Endodermal cell (in vitro differentiated cells): ENCODE measurements at regions not wholly inside any gene's neighbourhood (a gene's known extent, or its start where the extent isn't known, plus 50 kb on each side); places are given as distances from the start of the nearest gene placed in this dataset.

ENCODE experiments used
- DNase-seq: peaks from one replicate; pipeline ENCODE4 v3.0.0-alpha.2; 2017
- H3K27ac ChIP-seq: 2 replicates; pipeline ENCODE4 v1.5.1; 2013; ENCODE audit warnings: mild to moderate bottlenecking, low read depth, low read length, moderate library complexity
- H3K27me3 ChIP-seq: 2 replicates; pipeline ENCODE4 v1.6.1; 2013; ENCODE audit warnings: mild to moderate bottlenecking, low read length, moderate library complexity; ENCODE audit not compliant: insufficient read depth, control insufficient read depth, poor library complexity, severe bottlenecking
- H3K36me3 ChIP-seq: 2 replicates; pipeline ENCODE4 v1.7.0; 2013; ENCODE audit warnings: mild to moderate bottlenecking, low read length, moderate library complexity; ENCODE audit not compliant: control insufficient read depth, insufficient read depth
- H3K4me1 ChIP-seq: one replicate; pipeline ENCODE4 v1.7.0; 2013; ENCODE audit warnings: low read length; ENCODE audit not compliant: control insufficient read depth, insufficient read depth
- H3K4me3 ChIP-seq: 2 replicates; pipeline ENCODE4 v1.5.1; 2013; ENCODE audit warnings: mild to moderate bottlenecking, low read length, moderate library complexity
- H3K9ac ChIP-seq: 2 replicates; pipeline ENCODE4 v1.6.1; 2013; ENCODE audit warnings: mild to moderate bottlenecking, low read length, moderate library complexity; ENCODE audit not compliant: poor library complexity, severe bottlenecking; ENCODE audit errors: extremely low read depth
- H3K9me3 ChIP-seq: 2 replicates; pipeline ENCODE4 v1.6.1; 2013; ENCODE audit warnings: mild to moderate bottlenecking, low read length, moderate library complexity; ENCODE audit not compliant: control insufficient read depth
- H3K27ac Mint-ChIP-seq: 2 replicates; pipeline ENCODE4 v1.8.0; 2020; ENCODE audit warnings: mixed read lengths
- H3K27me3 Mint-ChIP-seq: 2 replicates; pipeline ENCODE4 v1.8.0; 2021; ENCODE audit warnings: mild to moderate bottlenecking, mixed read lengths; ENCODE audit not compliant: insufficient read depth
- H3K36me3 Mint-ChIP-seq: 2 replicates; pipeline ENCODE4 v1.8.0; 2020; ENCODE audit warnings: low read depth, mixed read lengths
- H3K4me1 Mint-ChIP-seq: 2 replicates; pipeline ENCODE4 v1.8.0; 2020; ENCODE audit warnings: mixed read lengths
- H3K4me3 Mint-ChIP-seq: 2 replicates; pipeline ENCODE4 v1.8.0; 2020; ENCODE audit warnings: mild to moderate bottlenecking, moderate library complexity, mixed read lengths
- H3K9me3 Mint-ChIP-seq: 2 replicates; pipeline ENCODE4 v1.8.0; 2020; ENCODE audit warnings: mild to moderate bottlenecking, mixed read lengths
- WGBS, 2 experiments: methylation state at CpG; one replicate each; pipeline versions ENCODE4 v1.1.5 to v1.1.7; 2013; ENCODE audit warnings: missing lambda C conversion rate in 2 of 2, mixed read lengths in 1 of 2; ENCODE audit not compliant: insufficient coverage in 1 of 2, insufficient read length in 1 of 2; 5-methylcytosine and 5-hydroxymethylcytosine counted together
- TF ChIP-seq, protein P1 (sequence below): fragments of 200-600 bp; sonication (generic); conservative IDR thresholded peaks from 2 replicates; pipeline ENCODE4 v1.5.0; 2021; ENCODE audit warnings: antibody characterized with exemption, mild to moderate bottlenecking

GRCh38 chr6:149217466-149217888, 100.0 kb upstream of the TAB2 start:
- Mint-ChIP-seq H3K27ac (no peak overlapping the region), H3K4me3 (no peak overlapping the region), H3K4me1 (peaks cover 12% of the 10 kb centered on the region), H3K27me3 (no peaks in the 10 kb centered on the region), H3K36me3 (no peaks in the 10 kb centered on the region), H3K9me3 (no peaks in the 10 kb centered on the region)
- Histone ChIP-seq H3K27me3 (no peaks in the 10 kb centered on the region), H3K9ac (no peak overlapping the region), H3K4me1 (no peaks in the 10 kb centered on the region), H3K27ac (no peak overlapping the region), H3K4me3 (no peak overlapping the region), H3K36me3 (no peaks in the 10 kb centered on the region), H3K9me3 (no peaks in the 10 kb centered on the region)
- no peak for DNase-seq
- TF ChIP-seq, protein P1, sequence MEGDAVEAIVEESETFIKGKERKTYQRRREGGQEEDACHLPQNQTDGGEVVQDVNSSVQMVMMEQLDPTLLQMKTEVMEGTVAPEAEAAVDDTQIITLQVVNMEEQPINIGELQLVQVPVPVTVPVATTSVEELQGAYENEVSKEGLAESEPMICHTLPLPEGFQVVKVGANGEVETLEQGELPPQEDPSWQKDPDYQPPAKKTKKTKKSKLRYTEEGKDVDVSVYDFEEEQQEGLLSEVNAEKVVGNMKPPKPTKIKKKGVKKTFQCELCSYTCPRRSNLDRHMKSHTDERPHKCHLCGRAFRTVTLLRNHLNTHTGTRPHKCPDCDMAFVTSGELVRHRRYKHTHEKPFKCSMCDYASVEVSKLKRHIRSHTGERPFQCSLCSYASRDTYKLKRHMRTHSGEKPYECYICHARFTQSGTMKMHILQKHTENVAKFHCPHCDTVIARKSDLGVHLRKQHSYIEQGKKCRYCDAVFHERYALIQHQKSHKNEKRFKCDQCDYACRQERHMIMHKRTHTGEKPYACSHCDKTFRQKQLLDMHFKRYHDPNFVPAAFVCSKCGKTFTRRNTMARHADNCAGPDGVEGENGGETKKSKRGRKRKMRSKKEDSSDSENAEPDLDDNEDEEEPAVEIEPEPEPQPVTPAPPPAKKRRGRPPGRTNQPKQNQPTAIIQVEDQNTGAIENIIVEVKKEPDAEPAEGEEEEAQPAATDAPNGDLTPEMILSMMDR: no peak

- Histone ChIP-seq H3K4me3 (no peak overlapping the region), H3K9ac (no peak overlapping the region), H3K36me3 (no peaks in the 10 kb centered on the region), H3K27ac (no peak overlapping the region), H3K4me1 (no peaks in the 10 kb centered on the region), H3K9me3 (no peaks in the 10 kb centered on the region), H3K27me3 (no peaks in the 10 kb centered on the region)
- Mint-ChIP-seq H3K27me3 (no peaks in the 10 kb centered on the region), H3K27ac (no peak overlapping the region), H3K4me3 (no peak overlapping the region), H3K4me1 (peaks cover 12% of the 10 kb centered on the region), H3K36me3 (no peaks in the 10 kb centered on the region), H3K9me3 (no peaks in the 10 kb centered on the region)
- TF ChIP-seq, protein P1: no peak
- no peak for DNase-seq
Measured at GRCh38 chr6:149218471-149218870, 99.0 kb upstream of the TAB2 start.

- no peak overlapping the region for H3K27ac ChIP-seq
- no peak overlapping the region for H3K4me3 ChIP-seq
- no peaks in the 10 kb centered on the region for H3K36me3 ChIP-seq
- no peaks in the 10 kb centered on the region for H3K27me3 ChIP-seq
- peaks cover 12% of the 10 kb centered on the region for H3K4me1 Mint-ChIP-seq
- no peak overlapping the region for H3K9ac ChIP-seq
- no peaks in the 10 kb centered on the region for H3K36me3 Mint-ChIP-seq
- H3K4me1 ChIP-seq: no peaks in the 10 kb centered on the region
- H3K9me3 ChIP-seq: no peaks in the 10 kb centered on the region
- TF ChIP-seq, protein P1: no peak
- H3K27me3 Mint-ChIP-seq: no peaks in the 10 kb centered on the region
- 86 to 100% methylated on average over 1 to 2 of the region's 2 CpGs for WGBS, 2 experiments
- H3K9me3 Mint-ChIP-seq: no peaks in the 10 kb centered on the region
- H3K27ac Mint-ChIP-seq: no peak overlapping the region
- no peak overlapping the region for H3K4me3 Mint-ChIP-seq
- no peak for DNase-seq
Measured at GRCh38 chr6:149218915-149219314, 98.6 kb upstream of the TAB2 start.
